ENCODE measurements at regions not wholly inside any gene's neighbourhood (a gene's known extent, or its start where the extent isn't known, plus 50 kb on each side); places are given as distances from the start of the nearest gene placed in this dataset.
"Not testable (repeated sequence)": the region's sequence is repeated elsewhere in the genome, so short reads cannot be mapped to it uniquely, and the experiment has no call there.

DNA sequence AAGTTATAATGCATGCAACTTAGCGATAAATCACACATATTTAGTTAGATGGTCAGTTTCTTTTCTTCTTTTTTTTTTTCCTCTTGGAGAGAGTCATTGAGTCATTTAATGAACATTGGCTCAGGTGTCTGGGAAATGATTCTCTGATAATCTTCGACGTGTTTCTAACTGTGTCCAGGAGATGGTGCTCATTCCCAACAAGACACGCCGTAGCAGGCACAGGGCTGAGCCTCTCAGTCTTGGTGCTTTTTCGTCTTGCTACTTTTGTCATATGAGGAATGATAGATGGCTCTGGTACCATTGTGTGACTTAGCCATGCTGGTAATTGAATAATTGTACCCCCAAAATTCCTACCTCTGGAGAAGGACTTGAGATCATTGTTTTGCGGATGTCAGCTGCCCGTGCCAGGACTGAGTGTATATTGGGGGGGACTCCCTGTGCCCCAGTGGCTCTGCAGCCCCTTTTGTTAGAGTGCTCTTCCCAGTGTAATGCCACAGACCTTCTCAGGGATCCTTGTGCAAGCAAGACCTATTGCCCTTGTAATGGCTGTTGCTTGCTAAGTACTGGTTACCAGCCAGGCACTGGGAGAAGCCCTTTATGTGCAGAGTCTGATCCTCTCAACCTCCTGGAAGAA is 107.6 kb upstream of the CYRIA start:
- H3K4me1 Mint-ChIP-seq: no peaks in the 10 kb centered on the region
- peaks cover 0 to 3% (median 0%) of the 10 kb centered on the region in 7 donors for H3K9me3 Mint-ChIP-seq
- H3K36me3 Mint-ChIP-seq: no peaks in the 10 kb centered on the region
- DNase-seq: peak; percentile 2
- no peak overlapping the region for H3K27ac Mint-ChIP-seq
- H3K27me3 Mint-ChIP-seq: peaks cover 30 to 53% (median 34%) of the 10 kb centered on the region in 3 donors
- no peak overlapping the region for H3K4me3 Mint-ChIP-seq
- ATAC-seq (ENCODE audit: low read depth in 2 of 2): peak; percentile 50 to 62

DNA sequence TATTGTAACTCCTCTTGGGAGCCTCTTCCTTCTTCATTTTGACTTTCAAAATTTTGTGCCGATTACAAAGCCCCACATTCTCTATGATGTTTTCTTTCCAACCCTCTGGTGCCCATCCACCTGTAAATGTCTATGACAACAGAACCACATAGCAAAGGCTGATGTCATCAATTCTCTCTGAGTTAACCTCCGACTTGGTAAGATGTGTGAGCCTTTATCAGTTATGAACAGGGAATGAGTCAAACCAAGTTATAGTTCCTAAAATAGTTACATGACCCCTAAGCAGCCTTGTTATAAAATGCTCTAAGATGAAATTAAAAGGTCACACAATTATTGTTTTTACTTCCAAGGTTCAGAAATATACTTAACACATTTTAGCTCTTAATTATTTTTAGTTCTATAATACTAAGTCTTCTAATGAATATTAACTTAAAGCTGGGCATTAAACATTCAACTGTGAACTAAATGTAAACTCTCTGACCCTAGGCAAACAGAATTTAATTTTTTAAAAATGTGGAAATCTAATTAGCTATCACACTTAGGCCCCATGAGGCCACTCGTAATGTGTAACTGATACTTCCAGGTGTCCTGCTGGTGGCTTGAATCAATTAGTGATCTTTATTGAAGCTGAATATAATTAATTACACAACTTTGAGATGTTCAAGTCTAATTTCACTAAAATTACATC is 102.3 kb upstream of the CYRIA start:
- H3K27me3 Mint-ChIP-seq: peaks cover 15 to 40% (median 37%) of the 10 kb centered on the region in 3 donors
- no peak overlapping the region for H3K27ac Mint-ChIP-seq

DNA sequence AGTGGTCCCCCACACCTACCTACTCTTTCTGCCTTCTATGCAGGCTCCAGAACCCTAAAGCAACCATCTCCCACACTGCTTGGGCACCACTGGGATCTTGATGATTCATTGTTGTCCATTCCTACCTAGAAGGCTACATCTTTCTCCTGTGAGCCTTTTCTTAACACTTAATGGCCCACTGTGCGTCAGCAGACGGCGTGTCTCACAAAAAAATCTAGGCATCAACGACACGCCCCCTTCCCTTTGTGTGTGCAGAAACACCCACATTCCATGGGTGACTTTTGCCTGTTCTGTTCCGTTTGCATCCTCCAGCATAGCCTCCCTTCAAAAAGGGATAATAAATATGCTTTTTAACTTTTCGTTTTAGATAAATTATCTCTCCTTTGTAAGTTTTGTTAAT is 99.7 kb upstream of the CYRIA start:
- Mint-ChIP-seq H3K4me1 (peaks cover 4 to 7% (median 6%) of the 10 kb centered on the region in 3 donors), H3K27me3 (peaks cover 14 to 26% (median 25%) of the 10 kb centered on the region in 3 donors), H3K36me3 (peaks cover 5% of the 10 kb centered on the region in 2 donors), H3K4me3 (no peak overlapping the region), H3K9me3 (peaks cover 0 to 13% (median 8%) of the 10 kb centered on the region in 7 donors), H3K27ac (no peak overlapping the region)
- ATAC-seq (ENCODE audit: low read depth in 2 of 2) (no peak), DNase-seq (no peak)

More for the DNA sequence above, 102.3 kb upstream of the CYRIA start:
- Mint-ChIP-seq H3K4me3 (no peak overlapping the region), H3K4me1 (peaks cover 4 to 7% (median 6%) of the 10 kb centered on the region in 3 donors), H3K36me3 (peaks cover 5% of the 10 kb centered on the region in 2 donors), H3K9me3 (peaks cover 0 to 13% (median 8%) of the 10 kb centered on the region in 7 donors)
- no peak for ATAC-seq (ENCODE audit: low read depth in 2 of 2)
- DNase-seq: no peak

DNA sequence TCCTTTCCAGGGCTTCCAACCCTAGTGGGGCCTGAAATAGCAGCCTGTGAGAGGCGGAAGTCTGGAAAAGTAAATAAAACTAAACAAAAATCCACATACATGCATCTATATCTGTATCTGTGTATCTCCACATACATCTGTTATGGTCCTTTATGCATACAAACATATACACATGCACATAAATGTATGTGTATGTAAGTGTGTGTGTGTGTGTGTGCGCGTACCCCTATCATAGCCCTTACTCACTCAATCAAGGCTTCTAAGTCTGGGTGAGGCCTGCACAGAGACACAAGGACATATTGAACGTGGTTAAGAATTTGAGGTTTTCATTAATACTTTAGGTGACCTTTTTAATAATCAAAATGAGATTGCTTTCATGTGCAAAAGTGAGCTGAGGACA is 98.9 kb upstream of the CYRIA start:
- H3K4me3 Mint-ChIP-seq: no peak overlapping the region
- peaks cover 5% of the 10 kb centered on the region in 2 donors for H3K36me3 Mint-ChIP-seq
- H3K9me3 Mint-ChIP-seq: peaks cover 0 to 13% (median 8%) of the 10 kb centered on the region in 7 donors
- ATAC-seq (ENCODE audit: low read depth in 2 of 2): no peak
- peaks cover 5 to 18% (median 16%) of the 10 kb centered on the region in 3 donors for H3K27me3 Mint-ChIP-seq
- no peak overlapping the region for H3K27ac Mint-ChIP-seq
- peaks cover 4 to 7% (median 6%) of the 10 kb centered on the region in 3 donors for H3K4me1 Mint-ChIP-seq
- DNase-seq: no peak

DNA sequence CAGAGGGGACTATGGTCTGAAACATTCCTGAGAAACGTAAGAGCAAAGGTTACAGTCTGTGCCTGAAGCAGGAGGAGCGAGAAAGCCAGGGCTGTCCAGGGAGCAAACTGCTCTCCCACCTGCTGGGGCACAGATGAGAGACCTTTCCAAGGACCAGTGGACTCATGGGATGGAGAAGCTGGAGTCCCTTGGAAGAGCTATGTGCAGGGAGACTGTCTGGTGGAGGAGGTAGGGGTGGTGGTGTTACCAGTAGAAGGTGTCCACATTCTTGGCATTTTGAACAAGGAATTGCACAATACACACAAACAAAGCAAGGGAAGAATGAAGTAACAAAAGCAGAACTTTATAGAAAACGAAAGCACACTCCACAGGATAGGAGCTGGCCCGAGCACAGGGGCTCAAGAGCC is 97.9 kb upstream of the CYRIA start:
- ATAC-seq (ENCODE audit: low read depth in 2 of 2) (no peak), DNase-seq (no peak)
- Mint-ChIP-seq H3K27ac (peak overlapping the region in 1 of 6 donors; percentile 35), H3K36me3 (peaks cover 5% of the 10 kb centered on the region in 2 donors), H3K4me1 (peaks cover 4 to 7% (median 6%) of the 10 kb centered on the region in 3 donors), H3K27me3 (peaks cover 0 to 11% (median 8%) of the 10 kb centered on the region in 3 donors), H3K9me3 (peaks cover 0 to 13% (median 8%) of the 10 kb centered on the region in 7 donors), H3K4me3 (peak overlapping the region in 3 of 8 donors; percentile 30 to 62 (median 43))

DNA sequence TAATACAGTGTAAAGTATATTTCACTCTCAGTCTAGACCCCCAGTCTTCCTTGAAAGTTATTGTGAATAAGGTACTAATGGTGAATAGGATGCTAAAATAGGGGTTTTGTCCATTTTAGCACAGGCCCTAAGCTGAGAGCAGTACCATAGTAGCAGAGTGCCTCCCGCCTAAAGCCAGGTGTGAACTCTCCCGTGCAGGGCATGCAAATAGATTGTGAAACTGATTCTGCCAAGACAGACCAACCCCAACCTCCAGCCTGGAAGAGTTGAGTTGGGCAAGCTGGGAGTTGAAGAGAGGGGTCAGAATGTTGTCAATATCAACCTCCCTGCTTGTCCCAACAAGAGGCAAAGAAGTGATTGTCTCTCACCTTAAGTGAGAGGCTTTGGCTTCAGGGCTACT is 97.4 kb upstream of the CYRIA start:
- DNase-seq (no peak), ATAC-seq (ENCODE audit: low read depth in 2 of 2) (no peak)
- H3K4me1 Mint-ChIP-seq: peaks cover 4 to 7% (median 6%) of the 10 kb centered on the region in 3 donors
- no peak overlapping the region for H3K27ac Mint-ChIP-seq
- peaks cover 5% of the 10 kb centered on the region in 2 donors for H3K36me3 Mint-ChIP-seq
- H3K9me3 Mint-ChIP-seq: peaks cover 0 to 13% (median 8%) of the 10 kb centered on the region in 7 donors
- H3K27me3 Mint-ChIP-seq: peaks cover 0 to 11% (median 8%) of the 10 kb centered on the region in 3 donors
- H3K4me3 Mint-ChIP-seq: peak overlapping the region in 2 of 8 donors; percentile 30 to 62

DNA sequence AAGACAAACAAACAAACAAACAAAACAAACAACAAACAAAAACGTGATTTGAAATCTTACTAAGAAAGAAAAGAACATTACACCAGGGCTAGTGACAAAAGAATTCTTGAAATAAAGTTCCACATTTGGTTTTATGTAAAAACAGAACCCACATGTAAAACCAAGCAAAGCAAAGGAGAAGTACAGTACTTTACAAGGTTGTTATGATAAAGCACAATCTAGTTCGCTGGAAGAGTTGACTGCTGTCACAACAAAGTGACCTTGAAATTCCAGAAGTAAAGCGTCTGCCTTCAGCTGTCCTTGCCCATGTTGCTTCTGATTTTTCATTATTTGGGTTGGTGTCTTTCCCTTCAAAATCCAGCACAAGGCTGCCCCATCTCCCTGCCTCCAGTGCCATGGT is 94.8 kb upstream of the CYRIA start:
- Mint-ChIP-seq H3K27ac (peak overlapping the region in 1 of 6 donors; percentile 39), H3K4me1 (peaks cover 7 to 10% (median 8%) of the 10 kb centered on the region in 3 donors), H3K4me3 (no peak overlapping the region), H3K27me3 (peaks cover 0 to 5% (median 0%) of the 10 kb centered on the region in 3 donors), H3K36me3 (no peaks in the 10 kb centered on the region), H3K9me3 (no peaks in the 10 kb centered on the region)
- DNase-seq (no peak), ATAC-seq (ENCODE audit: low read depth in 2 of 2) (no peak)

DNA sequence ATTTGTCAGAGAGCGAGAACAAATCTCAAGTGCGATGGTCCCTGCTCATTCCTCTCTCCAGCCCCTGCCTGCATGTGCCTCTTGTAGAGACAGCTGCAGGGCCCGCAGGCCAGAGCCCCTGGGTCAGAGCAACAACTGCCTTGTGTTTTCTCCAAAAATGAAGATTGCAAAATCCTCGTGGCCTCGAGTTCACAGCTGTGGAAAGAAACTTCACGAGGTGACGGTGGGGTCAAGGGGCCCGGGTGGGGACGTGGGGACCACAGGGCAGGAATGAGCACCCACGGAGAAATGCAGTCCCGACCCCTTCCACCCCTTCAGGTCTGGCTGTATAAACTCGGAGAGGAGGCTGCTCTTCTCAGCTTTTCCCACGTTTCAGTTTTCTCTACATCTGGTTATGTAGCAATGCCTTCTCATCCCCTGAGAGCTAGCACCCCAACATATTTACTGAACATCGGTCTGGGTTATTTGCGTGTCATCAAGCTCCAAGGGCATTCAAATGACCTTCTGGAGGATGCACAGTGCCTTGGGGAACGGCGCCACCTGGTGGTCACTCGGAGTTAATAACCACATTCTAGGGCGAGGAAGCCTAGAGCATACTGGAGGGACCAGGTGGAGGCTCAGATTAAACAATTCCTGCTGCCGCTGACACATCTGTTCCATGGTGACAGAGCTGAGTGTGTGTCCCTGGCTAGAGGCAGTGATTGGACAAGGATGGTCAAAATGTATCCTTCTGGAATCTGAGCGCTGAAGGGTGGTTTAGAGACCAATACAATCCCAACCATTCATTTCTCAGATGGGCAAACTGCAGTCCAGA is 91.4 kb upstream of the CYRIA start:
- H3K27me3 Mint-ChIP-seq: peaks cover 0 to 5% (median 0%) of the 10 kb centered on the region in 3 donors
- H3K4me3 Mint-ChIP-seq: peak overlapping the region in 1 of 8 donors; percentile 49
- ATAC-seq (ENCODE audit: low read depth in 2 of 2): peak; percentile 81 to 93
- H3K9me3 Mint-ChIP-seq: no peaks in the 10 kb centered on the region
- peak; percentile 72 for DNase-seq
- H3K4me1 Mint-ChIP-seq: peaks cover 0 to 4% (median 4%) of the 10 kb centered on the region in 3 donors
- no peaks in the 10 kb centered on the region for H3K36me3 Mint-ChIP-seq
- H3K27ac Mint-ChIP-seq: peak overlapping the region in 4 of 6 donors; percentile 4 to 84 (median 32)

DNA sequence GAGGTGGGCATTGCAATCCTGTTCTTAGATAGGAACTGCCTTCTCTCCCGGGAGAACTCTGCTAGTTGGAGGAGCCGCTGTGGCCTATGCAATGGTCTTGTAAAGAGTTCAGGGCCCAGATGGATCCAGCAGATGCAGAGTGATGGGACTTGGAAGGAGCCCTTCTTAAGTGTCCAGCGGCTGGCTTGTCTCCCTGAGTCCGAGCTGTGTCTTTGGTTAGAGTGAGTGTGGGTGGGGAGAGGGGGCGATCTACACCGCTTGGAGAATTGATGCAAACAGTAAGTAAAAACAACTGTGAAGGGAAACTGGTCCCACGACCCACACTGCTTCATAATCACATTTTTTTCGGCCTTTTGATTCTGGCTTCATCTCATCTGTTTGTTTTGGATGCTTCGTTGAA is 89.8 kb upstream of the CYRIA start:
- no peak overlapping the region for H3K4me3 Mint-ChIP-seq
- H3K4me1 Mint-ChIP-seq: peaks cover 0 to 4% (median 4%) of the 10 kb centered on the region in 3 donors
- no peak for ATAC-seq (ENCODE audit: low read depth in 2 of 2)
- H3K9me3 Mint-ChIP-seq: no peaks in the 10 kb centered on the region
- H3K27ac Mint-ChIP-seq: peak overlapping the region in 1 of 6 donors; percentile 57
- H3K27me3 Mint-ChIP-seq: no peaks in the 10 kb centered on the region
- DNase-seq: no peak
- no peaks in the 10 kb centered on the region for H3K36me3 Mint-ChIP-seq

DNA sequence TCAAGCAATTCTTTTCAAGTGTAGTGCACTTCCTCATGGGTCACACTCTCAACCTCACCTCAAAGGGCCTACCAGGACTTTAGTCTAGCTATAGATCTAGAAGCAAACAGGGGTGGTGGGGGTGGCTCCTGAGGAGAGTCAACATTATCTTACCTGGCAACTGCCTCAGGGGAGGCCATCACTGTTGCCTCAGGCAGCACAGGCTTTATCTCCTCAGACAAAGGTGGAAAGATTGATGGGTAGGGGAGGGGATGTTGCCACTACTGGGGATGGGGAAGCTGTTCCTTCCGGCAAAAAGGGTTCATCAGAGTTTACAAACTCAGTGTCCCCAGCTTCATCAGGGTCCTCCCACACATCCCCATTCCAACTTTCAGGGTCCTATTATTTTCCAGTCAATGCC is 87.4 kb upstream of the CYRIA start:
- H3K4me1 Mint-ChIP-seq; H3K36me3 Mint-ChIP-seq; ATAC-seq (ENCODE audit: low read depth in 2 of 2); DNase-seq; H3K27me3 Mint-ChIP-seq; H3K4me3 Mint-ChIP-seq; H3K9me3 Mint-ChIP-seq: not testable (repeated sequence)
- H3K27ac Mint-ChIP-seq: peak overlapping the region in 3 of 6 donors; percentile 11 to 28 (median 22)

DNA sequence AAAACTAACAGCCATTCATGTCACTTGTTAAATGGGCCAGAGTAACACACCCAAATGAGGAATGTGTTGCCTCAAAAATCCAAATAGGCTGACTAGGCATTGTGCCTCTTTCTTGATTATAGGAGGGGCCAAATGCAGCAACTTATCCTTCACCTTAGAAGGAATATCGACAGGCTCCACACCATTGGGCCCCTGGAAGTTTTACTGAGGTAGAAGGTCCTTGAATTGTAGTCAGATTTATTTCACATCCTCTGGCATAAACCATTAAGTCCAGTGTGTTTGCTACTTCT is 85.2 kb upstream of the CYRIA start:
- not testable (repeated sequence) for H3K4me1 Mint-ChIP-seq; H3K36me3 Mint-ChIP-seq; H3K4me3 Mint-ChIP-seq; DNase-seq; H3K9me3 Mint-ChIP-seq; H3K27ac Mint-ChIP-seq; ATAC-seq (ENCODE audit: low read depth in 2 of 2)
- peaks cover 18 to 21% (median 18%) of the 10 kb centered on the region in 3 donors for H3K27me3 Mint-ChIP-seq

DNA sequence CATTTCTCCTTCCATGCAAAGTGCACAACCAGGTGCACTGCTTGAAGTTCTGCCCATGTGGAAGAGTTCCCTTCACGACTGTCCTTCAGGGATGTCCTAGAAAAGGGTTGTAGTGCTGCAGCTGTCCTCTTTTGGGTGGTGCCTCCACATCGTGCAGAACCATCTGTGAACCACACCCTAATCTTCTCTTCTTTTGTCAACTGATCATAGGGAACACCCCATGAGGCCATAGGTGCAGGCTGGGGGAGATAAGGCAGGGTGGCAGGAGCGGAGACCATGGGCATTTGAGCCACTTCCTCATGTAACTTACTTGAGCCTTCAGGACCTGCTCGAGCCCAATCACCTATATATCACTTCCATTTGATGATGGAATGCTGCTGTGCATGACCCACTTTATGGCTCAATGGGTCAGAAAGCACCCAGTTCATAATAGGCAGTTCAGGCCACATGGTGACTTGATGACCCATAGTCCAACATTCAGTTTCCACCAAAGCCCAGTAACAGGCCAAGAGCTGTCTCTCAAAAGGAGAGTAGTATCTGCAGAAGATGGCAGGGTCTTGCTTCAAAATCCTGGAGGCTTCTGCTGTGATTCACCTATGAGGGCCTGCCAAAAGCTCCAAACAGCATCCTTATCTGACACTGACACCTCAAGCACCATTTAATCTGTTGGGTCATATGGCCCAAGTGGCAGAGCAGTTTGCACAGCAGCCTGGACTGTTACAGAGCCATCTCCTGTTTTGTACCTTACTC is 84.7 kb upstream of the CYRIA start:
- Mint-ChIP-seq H3K4me3 (no peak overlapping the region), H3K9me3 (no peaks in the 10 kb centered on the region), H3K4me1 (peaks cover 0 to 9% (median 0%) of the 10 kb centered on the region in 3 donors), H3K27ac (no peak overlapping the region), H3K36me3 (no peaks in the 10 kb centered on the region), H3K27me3 (peaks cover 18 to 24% (median 21%) of the 10 kb centered on the region in 3 donors)
- ATAC-seq (ENCODE audit: low read depth in 2 of 2) (no peak), DNase-seq (no peak)

Data from naive B cell (primary cell).